ENCODE measurements at regions not wholly inside any gene's neighbourhood (a gene's known extent, or its start where the extent isn't known, plus 50 kb on each side); places are given as distances from the start of the nearest gene placed in this dataset.

GRCh38 chr12:93954166-93955112 lies 193.9 kb upstream of the PLXNC1 start:
- Histone ChIP-seq H3K27me3 (ENCODE audit: low read depth, low read length) (no peaks in the 10 kb centered on the region), H3K27ac (ENCODE audit: low read length) (no peak overlapping the region), H4K20me1 (ENCODE audit: insufficient read depth, low read length) (no peaks in the 10 kb centered on the region), H3K4me3 (ENCODE audit: low read length) (no peak overlapping the region), H3K79me2 (ENCODE audit: low read length) (no peaks in the 10 kb centered on the region), H3K4me2 (ENCODE audit: low read length) (no peak overlapping the region), H3K9me3 (ENCODE audit: insufficient read depth, low read length) (no peaks in the 10 kb centered on the region), H3K36me3 (replicated peaks; ENCODE audit: low read depth, low read length) (no peaks in the 10 kb centered on the region), H2AFZ (ENCODE audit: low read depth, low read length) (no peak overlapping the region), H3K9ac (ENCODE audit: low read length) (no peak overlapping the region), H3K4me1 (ENCODE audit: low read length) (no peaks in the 10 kb centered on the region)
- TF ChIP-seq CTCF (IDR thresholded peaks at IDR 0.05; ENCODE audit: low read depth, low read length) (no peak), EZH2phosphoT487 (IDR thresholded peaks at IDR 0.05; ENCODE audit: low read depth) (no peak)

GRCh38 chr12:93956551-93956950 lies 191.8 kb upstream of the PLXNC1 start:
- Histone ChIP-seq H3K4me1 (ENCODE audit: low read length) (no peaks in the 10 kb centered on the region), H3K27ac (ENCODE audit: low read length) (no peak overlapping the region), H3K9me3 (ENCODE audit: insufficient read depth, low read length) (no peaks in the 10 kb centered on the region), H3K36me3 (replicated peaks; ENCODE audit: low read depth, low read length) (no peaks in the 10 kb centered on the region), H3K27me3 (ENCODE audit: low read depth, low read length) (no peaks in the 10 kb centered on the region), H3K79me2 (ENCODE audit: low read length) (no peaks in the 10 kb centered on the region), H4K20me1 (ENCODE audit: insufficient read depth, low read length) (no peaks in the 10 kb centered on the region), H3K4me2 (ENCODE audit: low read length) (no peak overlapping the region), H3K9ac (ENCODE audit: low read length) (no peak overlapping the region), H2AFZ (ENCODE audit: low read depth, low read length) (no peak overlapping the region), H3K4me3 (ENCODE audit: low read length) (no peak overlapping the region)
- TF ChIP-seq EZH2phosphoT487 (IDR thresholded peaks at IDR 0.05; ENCODE audit: low read depth): no peak

GRCh38 chr12:93957168-93957567 lies 191.2 kb upstream of the PLXNC1 start:
- Histone ChIP-seq H3K79me2 (ENCODE audit: low read length) (no peaks in the 10 kb centered on the region), H3K9ac (ENCODE audit: low read length) (no peak overlapping the region), H3K36me3 (replicated peaks; ENCODE audit: low read depth, low read length) (no peaks in the 10 kb centered on the region), H2AFZ (ENCODE audit: low read depth, low read length) (no peak overlapping the region), H3K9me3 (ENCODE audit: insufficient read depth, low read length) (no peaks in the 10 kb centered on the region), H3K27me3 (ENCODE audit: low read depth, low read length) (no peaks in the 10 kb centered on the region), H3K4me1 (ENCODE audit: low read length) (no peaks in the 10 kb centered on the region), H3K27ac (ENCODE audit: low read length) (no peak overlapping the region), H3K4me3 (ENCODE audit: low read length) (no peak overlapping the region), H3K4me2 (ENCODE audit: low read length) (no peak overlapping the region), H4K20me1 (ENCODE audit: insufficient read depth, low read length) (no peaks in the 10 kb centered on the region)
- TF ChIP-seq EZH2phosphoT487 (IDR thresholded peaks at IDR 0.05; ENCODE audit: low read depth): no peak
- no peak for TF ChIP-seq CTCF (IDR thresholded peaks at IDR 0.05; ENCODE audit: low read depth, low read length)

- Histone ChIP-seq H3K9me3 (ENCODE audit: insufficient read depth, low read length) (no peaks in the 10 kb centered on the region), H3K79me2 (ENCODE audit: low read length) (no peaks in the 10 kb centered on the region), H3K36me3 (replicated peaks; ENCODE audit: low read depth, low read length) (no peaks in the 10 kb centered on the region), H3K27me3 (ENCODE audit: low read depth, low read length) (no peaks in the 10 kb centered on the region), H3K9ac (ENCODE audit: low read length) (no peak overlapping the region), H3K27ac (ENCODE audit: low read length) (no peak overlapping the region), H4K20me1 (ENCODE audit: insufficient read depth, low read length) (no peaks in the 10 kb centered on the region), H2AFZ (ENCODE audit: low read depth, low read length) (no peak overlapping the region), H3K4me3 (ENCODE audit: low read length) (no peak overlapping the region), H3K4me2 (ENCODE audit: low read length) (no peak overlapping the region), H3K4me1 (ENCODE audit: low read length) (no peaks in the 10 kb centered on the region)
- TF ChIP-seq EZH2phosphoT487 (IDR thresholded peaks at IDR 0.05; ENCODE audit: low read depth) (no peak), CTCF (IDR thresholded peaks at IDR 0.05; ENCODE audit: low read depth, low read length) (no peak)
Measured at GRCh38 chr12:93957870-93958269, 190.5 kb upstream of the PLXNC1 start.
